ENCODE measurements at regions not wholly inside any gene's neighbourhood (a gene's known extent, or its start where the extent isn't known, plus 50 kb on each side); places are given as distances from the start of the nearest gene placed in this dataset.

DNA sequence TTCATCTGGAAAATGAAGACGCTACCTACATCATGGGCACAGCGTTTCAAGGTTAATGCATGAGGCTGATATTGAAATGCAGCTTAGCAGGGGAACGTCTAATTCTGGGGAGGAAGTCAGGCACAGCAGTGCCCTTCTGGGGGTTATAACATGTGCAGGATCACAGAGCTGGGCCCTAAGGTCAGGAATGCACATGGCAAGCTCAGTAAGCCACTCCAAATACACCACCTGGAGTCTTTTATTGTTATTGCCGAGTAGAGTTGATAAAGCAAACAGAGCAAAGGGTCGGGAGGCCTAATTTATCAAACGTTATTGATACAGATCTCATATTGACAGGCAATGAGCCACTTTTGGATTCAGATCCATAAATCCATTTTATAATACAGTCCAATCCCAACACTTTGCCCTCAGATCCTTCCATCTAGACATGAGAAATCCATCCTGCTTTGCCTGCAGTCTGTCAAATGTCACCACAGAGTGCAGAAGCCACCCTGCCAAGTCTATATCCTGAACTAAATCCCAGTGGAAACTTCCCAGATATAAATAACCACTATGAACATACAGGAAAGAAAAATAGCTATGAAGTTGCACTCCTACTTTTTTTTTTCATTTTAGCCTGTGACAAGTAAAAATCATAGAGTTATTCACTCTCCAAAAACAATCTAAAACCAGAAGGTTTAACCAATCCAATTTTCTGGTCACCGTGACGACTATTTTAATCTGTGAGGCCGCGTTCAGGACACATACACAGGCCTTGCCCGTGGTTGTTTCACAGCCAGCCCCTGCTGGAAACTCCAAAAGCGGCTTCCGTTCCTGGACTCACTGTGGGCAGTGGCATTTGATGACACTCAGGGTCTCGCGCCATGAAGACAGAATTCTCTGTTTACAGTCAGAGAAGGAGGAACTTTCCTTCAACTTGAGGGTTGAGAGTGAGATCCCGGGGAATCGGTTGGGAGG is 335.4 kb downstream of the DHX15 start:
- no peak for DNase-seq (ENCODE audit: low spot score)
- Mint-ChIP-seq H3K27ac (no peak overlapping the region), H3K9me3 (no peaks in the 10 kb centered on the region), H3K4me3 (no peak overlapping the region), H3K4me1 (ENCODE audit: low read depth) (no peaks in the 10 kb centered on the region), H3K36me3 (ENCODE audit: low read depth) (no peaks in the 10 kb centered on the region), H3K27me3 (ENCODE audit: low read depth) (no peaks in the 10 kb centered on the region)

DNA sequence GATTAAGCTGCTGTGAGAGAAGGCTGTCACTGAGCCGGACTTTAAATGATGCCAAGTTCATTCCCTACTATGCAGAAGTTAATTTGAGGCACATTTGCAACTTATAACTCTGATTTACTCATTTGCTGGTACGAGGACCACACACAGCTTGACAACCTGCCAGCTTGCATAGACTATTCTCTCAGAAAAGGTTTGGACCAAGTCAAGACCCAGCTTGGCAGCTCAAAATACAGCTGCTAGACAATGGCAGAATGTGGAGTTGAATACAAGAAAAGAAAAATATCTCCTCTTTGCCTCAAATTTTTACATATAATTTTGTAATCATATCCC is 338.9 kb downstream of the DHX15 start:
- H3K27ac Mint-ChIP-seq: no peak overlapping the region

DNA sequence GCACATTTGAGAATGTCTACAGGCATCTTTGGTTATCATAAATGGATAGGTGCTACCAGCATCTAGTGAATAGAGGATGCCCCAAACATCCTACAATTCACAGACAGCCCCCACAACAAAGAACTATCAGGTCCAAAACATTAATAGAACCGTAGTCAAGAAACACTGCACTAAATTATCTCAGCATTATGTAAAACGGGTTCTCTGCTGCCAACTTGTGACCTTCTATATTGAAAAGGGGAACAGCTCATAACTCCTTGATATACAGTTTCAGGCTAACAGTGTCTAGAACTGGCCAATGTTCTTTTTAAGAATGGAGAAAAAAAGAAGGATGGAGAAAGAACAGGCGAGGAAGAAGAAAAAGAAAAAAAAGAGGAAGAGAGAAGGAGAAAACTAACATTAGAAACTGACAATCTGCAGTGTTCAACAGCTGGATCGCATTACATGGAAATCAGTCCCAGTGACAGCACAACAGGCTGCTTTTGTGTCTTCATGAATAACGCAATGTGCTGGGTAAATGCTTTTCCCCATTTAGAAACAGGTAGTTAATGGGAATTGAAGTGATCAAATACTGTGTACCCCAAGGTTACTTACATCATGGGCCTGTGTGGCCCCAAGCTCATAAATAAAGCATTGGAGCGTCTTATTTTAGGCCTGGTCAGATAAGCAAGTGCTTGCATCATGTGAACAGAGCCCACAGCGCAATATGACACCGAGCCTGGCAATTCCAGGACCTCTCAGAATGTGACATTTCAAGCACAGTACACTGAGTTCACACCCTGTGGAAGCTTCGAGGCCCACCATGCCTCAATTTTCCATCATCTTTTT is 339.5 kb downstream of the DHX15 start:
- no peaks in the 10 kb centered on the region for H3K36me3 Mint-ChIP-seq (ENCODE audit: low read depth)
- no peak overlapping the region for H3K4me3 Mint-ChIP-seq
- no peaks in the 10 kb centered on the region for H3K4me1 Mint-ChIP-seq (ENCODE audit: low read depth)
- H3K27me3 Mint-ChIP-seq (ENCODE audit: low read depth): no peaks in the 10 kb centered on the region
- no peak overlapping the region for H3K27ac Mint-ChIP-seq
- DNase-seq (ENCODE audit: low spot score): no peak
- H3K9me3 Mint-ChIP-seq: no peaks in the 10 kb centered on the region

More for the DNA sequence above, 338.9 kb downstream of the DHX15 start:
- Mint-ChIP-seq H3K27me3 (ENCODE audit: low read depth) (no peaks in the 10 kb centered on the region), H3K9me3 (no peaks in the 10 kb centered on the region), H3K4me1 (ENCODE audit: low read depth) (no peaks in the 10 kb centered on the region), H3K4me3 (no peak overlapping the region), H3K36me3 (ENCODE audit: low read depth) (no peaks in the 10 kb centered on the region)
- no peak for DNase-seq (ENCODE audit: low spot score)

DNA sequence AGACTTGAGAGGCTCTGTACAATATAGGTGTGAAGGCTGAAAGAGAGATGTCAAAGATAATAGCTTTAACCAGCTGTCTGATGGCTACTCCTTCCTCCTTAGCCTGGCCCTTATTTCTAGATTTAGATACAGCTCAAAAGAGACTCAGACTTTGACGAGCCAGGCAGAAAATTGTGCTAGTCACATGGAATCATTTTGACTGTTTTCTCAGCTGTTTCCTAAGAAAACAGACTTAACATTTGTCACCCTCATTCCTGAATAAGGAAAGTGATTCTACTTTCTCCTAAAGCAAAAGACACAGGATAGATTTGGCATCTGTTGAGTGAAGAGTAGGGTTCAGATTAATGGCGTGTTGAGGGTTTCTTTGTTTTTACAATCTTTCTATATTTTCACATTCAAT is 340.7 kb downstream of the DHX15 start:
- no peak for DNase-seq (ENCODE audit: low spot score)
- Mint-ChIP-seq H3K36me3 (ENCODE audit: low read depth) (no peaks in the 10 kb centered on the region), H3K27ac (no peak overlapping the region), H3K9me3 (no peaks in the 10 kb centered on the region), H3K4me3 (no peak overlapping the region), H3K27me3 (ENCODE audit: low read depth) (no peaks in the 10 kb centered on the region), H3K4me1 (ENCODE audit: low read depth) (no peaks in the 10 kb centered on the region)

DNA sequence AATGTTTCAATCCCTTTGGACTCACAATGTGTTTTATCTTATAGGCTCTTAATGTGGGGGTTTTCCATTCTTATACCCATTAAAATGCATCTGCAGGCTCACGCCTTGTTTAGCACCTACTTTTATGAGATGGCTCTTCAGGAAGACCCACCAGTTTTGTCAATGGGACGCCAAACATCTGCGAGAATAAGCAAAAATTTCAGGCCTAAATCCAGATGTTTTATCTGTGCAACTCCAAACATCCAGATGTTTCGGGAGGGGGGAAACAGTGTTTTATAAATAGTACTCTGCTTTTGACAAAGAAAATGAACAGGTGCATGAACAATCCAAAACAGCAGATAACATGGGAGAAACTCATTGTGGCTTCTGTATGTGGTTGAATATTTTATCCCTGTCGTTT is 342.8 kb downstream of the DHX15 start:
- H3K4me1 Mint-ChIP-seq (ENCODE audit: low read depth): no peaks in the 10 kb centered on the region

DNA sequence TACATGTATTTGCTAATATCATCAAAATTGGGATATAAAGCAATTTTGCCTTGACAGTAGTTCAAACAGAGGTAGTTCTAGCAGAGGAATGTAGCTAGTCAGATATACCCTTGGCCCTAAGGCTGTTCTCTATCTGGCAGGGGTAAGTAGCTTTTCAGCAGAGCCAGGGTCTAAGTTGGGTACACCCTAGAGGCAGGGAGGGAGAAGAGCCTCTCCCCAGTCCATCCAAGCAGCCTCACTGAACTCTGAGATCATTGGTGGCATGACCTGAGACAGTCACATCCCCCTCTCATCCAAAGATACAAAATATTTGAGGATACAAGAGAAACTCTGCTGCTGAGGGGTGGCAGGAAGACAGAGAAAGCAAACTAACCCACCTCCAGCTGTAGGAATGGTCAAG is 343.7 kb downstream of the DHX15 start:
- Mint-ChIP-seq H3K36me3 (ENCODE audit: low read depth) (no peaks in the 10 kb centered on the region), H3K4me1 (ENCODE audit: low read depth) (no peaks in the 10 kb centered on the region), H3K27me3 (ENCODE audit: low read depth) (no peaks in the 10 kb centered on the region)

More for the DNA sequence above, 342.8 kb downstream of the DHX15 start:
- Mint-ChIP-seq H3K9me3 (no peaks in the 10 kb centered on the region), H3K36me3 (ENCODE audit: low read depth) (no peaks in the 10 kb centered on the region), H3K27me3 (ENCODE audit: low read depth) (no peaks in the 10 kb centered on the region), H3K4me3 (no peak overlapping the region), H3K27ac (no peak overlapping the region)
- no peak for DNase-seq (ENCODE audit: low spot score)

DNA sequence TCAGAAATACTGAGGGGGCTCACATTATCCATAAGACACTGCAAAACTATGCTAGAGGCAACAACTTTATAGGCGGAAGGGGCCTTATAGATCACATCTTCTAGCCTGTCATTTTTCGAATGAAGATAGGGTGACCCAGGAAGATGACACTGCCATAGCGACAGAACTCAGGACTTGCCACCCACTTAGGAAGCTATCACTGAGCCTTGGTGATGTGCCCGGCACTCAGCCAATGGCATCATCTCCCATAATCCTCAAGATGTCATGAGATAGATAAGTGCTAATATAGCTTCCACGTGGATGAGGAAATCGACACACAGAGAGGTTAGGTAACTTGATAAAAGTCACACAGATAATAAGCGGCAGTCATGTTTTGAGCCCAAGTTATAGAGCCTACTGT is 346.6 kb downstream of the DHX15 start:
- no peak for DNase-seq (ENCODE audit: low spot score)
- no peak overlapping the region for H3K4me3 Mint-ChIP-seq
- no peak overlapping the region for H3K27ac Mint-ChIP-seq
- no peaks in the 10 kb centered on the region for H3K36me3 Mint-ChIP-seq (ENCODE audit: low read depth)
- no peaks in the 10 kb centered on the region for H3K27me3 Mint-ChIP-seq (ENCODE audit: low read depth)
- H3K4me1 Mint-ChIP-seq (ENCODE audit: low read depth): no peaks in the 10 kb centered on the region
- H3K9me3 Mint-ChIP-seq: no peaks in the 10 kb centered on the region

More for the DNA sequence above, 343.7 kb downstream of the DHX15 start:
- Mint-ChIP-seq H3K27ac (no peak overlapping the region), H3K4me3 (no peak overlapping the region), H3K9me3 (no peaks in the 10 kb centered on the region)
- no peak for DNase-seq (ENCODE audit: low spot score)

DNA sequence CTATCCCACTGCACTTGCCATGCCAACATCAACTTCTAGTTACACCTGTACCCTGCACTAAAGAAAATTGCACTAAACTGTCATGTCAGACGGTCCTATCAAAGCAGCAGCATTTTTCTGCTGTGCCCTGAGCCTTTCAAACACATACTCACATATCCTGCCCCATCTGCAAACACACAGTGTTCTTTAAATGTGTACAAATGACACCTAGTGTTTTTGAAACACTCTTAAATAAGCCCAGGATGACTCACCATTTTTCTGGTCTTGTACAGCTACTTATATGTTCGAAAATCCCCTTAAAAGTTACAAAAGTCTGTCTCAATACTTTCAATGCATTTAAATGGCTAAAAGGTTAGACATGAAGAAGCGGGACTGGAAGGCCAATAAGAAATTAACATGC is 346.7 kb upstream of the PPARGC1A start:
- Mint-ChIP-seq H3K27me3 (ENCODE audit: low read depth) (no peaks in the 10 kb centered on the region), H3K36me3 (ENCODE audit: low read depth) (no peaks in the 10 kb centered on the region), H3K4me1 (ENCODE audit: low read depth) (no peaks in the 10 kb centered on the region)

DNA sequence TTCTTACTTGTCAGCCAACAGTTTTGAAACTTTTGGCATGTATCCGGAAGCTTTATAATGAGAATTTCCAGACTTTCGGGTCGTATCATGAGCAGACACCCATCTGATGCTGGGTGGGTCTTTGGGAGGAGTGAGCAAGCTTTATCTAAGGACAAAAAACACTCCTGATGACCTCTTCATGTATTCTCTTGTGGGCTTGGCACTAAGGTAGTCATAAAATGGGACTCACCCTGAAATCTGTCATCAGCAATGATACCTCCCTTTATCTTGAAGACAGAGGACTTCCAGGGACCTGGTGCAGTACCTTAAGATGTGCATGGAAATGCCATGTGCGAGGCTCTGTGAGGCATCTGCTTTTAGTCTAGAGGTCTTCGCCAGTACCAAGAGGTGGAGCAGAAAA is 346.3 kb upstream of the PPARGC1A start:
- Mint-ChIP-seq H3K27ac (no peak overlapping the region), H3K4me1 (ENCODE audit: low read depth) (no peaks in the 10 kb centered on the region), H3K4me3 (no peak overlapping the region), H3K27me3 (ENCODE audit: low read depth) (no peaks in the 10 kb centered on the region), H3K36me3 (ENCODE audit: low read depth) (no peaks in the 10 kb centered on the region), H3K9me3 (no peaks in the 10 kb centered on the region)
- DNase-seq (ENCODE audit: low spot score): no peak

More for the DNA sequence above, 346.7 kb upstream of the PPARGC1A start:
- DNase-seq (ENCODE audit: low spot score): no peak
- no peaks in the 10 kb centered on the region for H3K9me3 Mint-ChIP-seq
- no peak overlapping the region for H3K27ac Mint-ChIP-seq
- H3K4me3 Mint-ChIP-seq: no peak overlapping the region

DNA sequence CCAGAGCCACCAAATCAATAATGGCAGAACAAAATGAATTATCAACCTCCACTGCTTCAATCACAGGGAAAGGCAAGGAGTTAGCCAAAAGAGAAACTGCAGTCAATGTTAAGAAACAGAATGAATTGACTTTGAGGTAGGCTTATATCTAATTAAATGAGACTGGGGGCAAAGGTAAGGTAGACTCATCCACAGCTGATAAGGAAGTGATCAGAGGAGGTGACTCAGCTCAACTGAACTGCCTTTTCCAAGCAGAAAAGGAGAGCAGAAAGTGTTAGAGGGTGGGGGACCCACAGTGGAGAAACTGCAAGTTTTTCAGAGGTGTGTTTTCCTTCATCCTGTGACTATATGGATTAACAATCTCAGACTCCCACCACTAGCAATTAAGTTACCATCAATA is 345.8 kb upstream of the PPARGC1A start:
- Mint-ChIP-seq H3K27ac (no peak overlapping the region), H3K27me3 (ENCODE audit: low read depth) (no peaks in the 10 kb centered on the region), H3K4me3 (no peak overlapping the region), H3K4me1 (ENCODE audit: low read depth) (no peaks in the 10 kb centered on the region), H3K9me3 (no peaks in the 10 kb centered on the region), H3K36me3 (ENCODE audit: low read depth) (no peaks in the 10 kb centered on the region)
- no peak for DNase-seq (ENCODE audit: low spot score)

DNA sequence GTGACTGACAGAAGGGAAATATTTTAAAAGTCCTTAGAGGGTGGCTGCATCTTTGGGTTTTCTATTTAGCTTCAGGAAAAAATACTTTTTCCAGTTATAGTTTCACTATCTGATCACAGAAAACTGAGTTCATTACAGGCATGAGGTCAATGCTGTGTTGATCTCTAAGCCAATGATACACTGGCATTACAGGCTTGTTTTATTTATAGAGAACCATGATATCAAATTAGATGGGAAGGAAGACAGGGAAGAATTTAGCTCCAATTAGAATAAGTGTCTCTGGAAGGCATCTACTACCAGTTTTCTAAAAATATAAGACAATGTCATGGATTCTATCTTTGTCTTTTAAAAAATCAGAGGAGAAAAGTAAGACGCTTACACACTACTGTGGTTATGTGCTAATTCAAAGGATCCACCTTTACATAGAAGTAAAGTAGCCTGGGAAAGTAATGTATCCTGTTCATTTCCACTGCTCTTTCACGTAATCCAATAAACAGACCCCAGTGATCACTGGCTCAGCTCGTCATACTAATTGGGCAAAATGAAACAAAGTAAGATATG is 344.5 kb upstream of the PPARGC1A start:
- H3K27ac Mint-ChIP-seq: no peak overlapping the region
- no peaks in the 10 kb centered on the region for H3K27me3 Mint-ChIP-seq (ENCODE audit: low read depth)
- no peak overlapping the region for H3K4me3 Mint-ChIP-seq
- no peaks in the 10 kb centered on the region for H3K36me3 Mint-ChIP-seq (ENCODE audit: low read depth)
- H3K9me3 Mint-ChIP-seq: no peaks in the 10 kb centered on the region
- DNase-seq (ENCODE audit: low spot score): no peak
- no peaks in the 10 kb centered on the region for H3K4me1 Mint-ChIP-seq (ENCODE audit: low read depth)

DNA sequence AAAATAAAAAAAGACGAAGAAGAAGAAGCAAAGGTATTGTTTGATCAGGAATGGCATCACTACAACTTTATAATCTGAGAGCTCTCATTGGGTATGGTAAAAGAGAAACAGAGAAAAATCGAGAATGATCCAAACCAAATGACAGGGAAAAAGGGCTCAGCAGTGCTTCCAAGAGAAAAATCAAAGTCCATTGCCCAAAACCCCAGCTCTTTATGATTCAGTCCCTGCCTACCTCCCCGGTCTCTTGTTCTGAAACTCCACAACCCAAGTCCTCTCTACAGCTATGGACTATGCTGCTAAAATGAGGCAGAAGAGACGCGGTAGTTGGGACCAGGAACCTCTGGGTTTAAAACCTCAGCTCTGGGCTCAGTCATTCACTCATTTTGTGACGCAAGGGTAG is 341.1 kb upstream of the PPARGC1A start:
- Mint-ChIP-seq H3K4me3 (no peak overlapping the region), H3K27ac (no peak overlapping the region), H3K9me3 (peaks cover 6% of the 10 kb centered on the region), H3K36me3 (ENCODE audit: low read depth) (no peaks in the 10 kb centered on the region), H3K27me3 (ENCODE audit: low read depth) (no peaks in the 10 kb centered on the region), H3K4me1 (ENCODE audit: low read depth) (no peaks in the 10 kb centered on the region)
- no peak for DNase-seq (ENCODE audit: low spot score)

DNA sequence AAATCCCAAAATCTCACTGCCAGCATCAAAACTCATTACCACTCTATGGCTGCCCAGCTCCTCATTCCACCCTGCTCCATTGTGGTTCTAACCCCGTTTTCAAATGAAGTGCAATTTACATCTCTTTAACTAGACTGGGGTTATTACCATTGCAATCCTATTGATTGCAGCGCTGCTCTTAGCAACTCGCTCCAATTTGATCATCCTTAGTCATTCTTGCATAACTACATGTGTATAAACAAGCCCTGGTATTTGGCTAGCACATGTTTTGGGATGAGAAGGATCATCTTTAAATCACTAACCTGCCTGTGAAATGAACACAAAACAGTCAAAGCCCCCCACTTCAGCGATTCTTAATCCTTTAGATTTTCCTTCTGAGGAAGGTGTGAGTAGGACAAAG is 340.1 kb upstream of the PPARGC1A start:
- no peak overlapping the region for H3K4me3 Mint-ChIP-seq
- H3K36me3 Mint-ChIP-seq (ENCODE audit: low read depth): no peaks in the 10 kb centered on the region
- no peak overlapping the region for H3K27ac Mint-ChIP-seq
- H3K9me3 Mint-ChIP-seq: peaks cover 6% of the 10 kb centered on the region
- no peaks in the 10 kb centered on the region for H3K27me3 Mint-ChIP-seq (ENCODE audit: low read depth)
- no peaks in the 10 kb centered on the region for H3K4me1 Mint-ChIP-seq (ENCODE audit: low read depth)
- no peak for DNase-seq (ENCODE audit: low spot score)

DNA sequence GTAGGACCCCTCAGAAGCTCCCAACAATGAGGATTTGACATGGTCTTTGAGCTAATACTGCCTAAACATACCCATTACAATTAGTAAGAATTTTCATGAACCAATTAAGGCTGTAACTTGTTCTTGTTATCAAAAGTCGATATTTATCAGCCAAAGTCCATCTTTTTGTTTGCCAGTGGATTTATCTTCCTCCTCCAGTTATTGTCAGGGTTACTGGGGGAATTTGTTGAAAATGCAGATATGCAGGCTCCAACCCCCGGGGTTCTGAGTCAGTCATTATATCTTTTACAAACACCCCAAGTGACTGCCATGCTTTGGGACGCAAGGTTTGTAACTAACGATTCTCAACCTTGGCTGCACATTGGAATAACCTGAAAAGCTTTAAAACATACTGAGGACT is 338.8 kb upstream of the PPARGC1A start:
- no peak overlapping the region for H3K4me3 Mint-ChIP-seq
- no peaks in the 10 kb centered on the region for H3K4me1 Mint-ChIP-seq (ENCODE audit: low read depth)

More for the DNA sequence above, 338.8 kb upstream of the PPARGC1A start:
- Mint-ChIP-seq H3K36me3 (ENCODE audit: low read depth) (no peaks in the 10 kb centered on the region), H3K27ac (no peak overlapping the region), H3K27me3 (ENCODE audit: low read depth) (no peaks in the 10 kb centered on the region), H3K9me3 (peaks cover 6% of the 10 kb centered on the region)
- DNase-seq (ENCODE audit: low spot score): no peak
